HG03103 (cell line): ENCODE measurements at regions not wholly inside any gene's neighbourhood (a gene's known extent, or its start where the extent isn't known, plus 50 kb on each side); places are given as distances from the start of the nearest gene placed in this dataset.
"Not testable (repeated sequence)": the region's sequence is repeated elsewhere in the genome, so short reads cannot be mapped to it uniquely, and the experiment has no call there.

Experiments used
- ATAC-seq: cut with Tn5 transposase; IDR thresholded peaks from one replicate; pipeline ENCODE4 v1.9.1; 2021; ENCODE audit warnings: low read depth; ENCODE audit not compliant: unreplicated experiment

DNA sequence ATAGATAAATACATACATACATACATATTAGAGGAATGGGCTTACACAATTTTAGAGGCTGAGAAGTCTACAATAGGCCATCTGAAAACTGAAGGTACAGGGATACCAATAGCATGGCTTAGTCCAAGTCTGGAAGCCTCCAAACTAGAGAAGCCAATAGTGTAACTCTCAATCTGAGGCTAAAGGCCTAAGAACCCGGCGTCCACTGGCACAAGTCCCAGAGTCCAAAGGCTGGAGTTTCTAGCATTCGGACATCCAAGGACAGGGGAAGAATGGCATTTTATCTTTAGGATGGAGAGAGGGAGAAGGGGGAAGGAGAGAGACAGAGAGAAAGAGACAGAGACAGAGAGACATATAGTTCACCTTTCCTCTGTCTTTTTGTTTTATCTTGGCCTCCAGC, 63.7 kb upstream of the SYT4 start:
- ATAC-seq, result no peak

- ATAC-seq, result no peak
Measured at GRCh38 chr18:43350176-43350575, 72.9 kb upstream of the SYT4 start.

DNA sequence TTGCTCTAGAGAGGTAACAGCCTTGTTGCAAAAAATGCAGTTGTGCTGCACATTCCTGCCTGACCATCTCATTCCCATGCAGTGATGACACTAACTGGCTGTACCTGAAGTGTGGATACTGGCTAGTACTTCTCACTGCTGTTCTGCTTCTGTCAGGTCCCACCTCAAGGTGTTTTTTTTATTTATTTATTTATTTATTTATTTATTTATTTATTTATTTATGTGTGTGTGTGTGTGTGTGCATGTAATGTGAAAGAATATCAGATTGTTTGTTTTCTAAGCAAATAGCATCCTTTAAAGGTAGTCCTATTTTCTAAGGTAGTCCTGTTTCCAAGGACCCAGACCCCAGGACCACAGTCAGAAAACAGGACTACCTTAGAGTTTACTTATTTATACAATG, 87.2 kb upstream of the SYT4 start:
- no peak for ATAC-seq

- no peak for ATAC-seq
Measured at GRCh38 chr18:43367895-43368294, 90.6 kb upstream of the SYT4 start.

- ATAC-seq, result not testable (repeated sequence)
Measured at GRCh38 chr18:43369311-43369710, 92.0 kb upstream of the SYT4 start.

- ATAC-seq, result no peak
Measured at GRCh38 chr18:43372773-43373172, 95.5 kb upstream of the SYT4 start.

- no peak for ATAC-seq
Measured at GRCh38 chr18:43380104-43380672, 102.9 kb upstream of the SYT4 start.

DNA sequence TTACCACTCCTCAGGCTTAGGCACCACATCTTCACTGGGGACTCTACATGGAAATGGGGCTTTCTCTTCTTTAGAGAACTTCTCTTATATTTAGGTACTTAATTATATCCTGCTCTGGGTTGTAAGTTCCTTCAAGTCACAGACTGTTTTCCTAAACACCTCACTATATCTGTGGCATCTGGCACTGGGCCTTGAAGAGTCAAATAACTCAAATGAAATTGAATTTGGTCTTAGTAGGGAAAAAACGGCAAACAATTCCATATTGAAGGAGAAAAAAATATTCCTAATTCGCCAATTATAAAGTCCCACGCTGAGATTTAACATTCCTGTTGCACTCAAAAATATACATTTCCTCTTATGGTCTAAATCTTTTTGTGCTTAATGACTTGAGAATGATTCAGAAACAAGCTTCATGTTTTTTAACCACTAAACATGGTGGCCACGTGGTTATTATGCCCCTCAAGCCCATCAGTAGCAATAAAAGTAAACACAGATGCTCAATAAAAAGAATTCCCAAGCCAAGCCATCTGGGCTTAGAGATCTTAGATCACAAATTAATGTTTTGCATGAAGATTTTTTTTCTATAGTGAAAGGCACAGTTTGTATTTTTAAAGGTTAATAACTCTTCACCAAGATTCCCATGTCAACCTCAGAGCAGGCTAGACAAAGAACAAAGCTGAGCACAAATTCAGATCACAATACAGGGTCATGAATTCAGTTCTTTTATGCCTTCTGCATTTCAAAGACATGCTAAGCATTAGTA, 105.5 kb upstream of the SYT4 start:
- no peak for ATAC-seq

DNA sequence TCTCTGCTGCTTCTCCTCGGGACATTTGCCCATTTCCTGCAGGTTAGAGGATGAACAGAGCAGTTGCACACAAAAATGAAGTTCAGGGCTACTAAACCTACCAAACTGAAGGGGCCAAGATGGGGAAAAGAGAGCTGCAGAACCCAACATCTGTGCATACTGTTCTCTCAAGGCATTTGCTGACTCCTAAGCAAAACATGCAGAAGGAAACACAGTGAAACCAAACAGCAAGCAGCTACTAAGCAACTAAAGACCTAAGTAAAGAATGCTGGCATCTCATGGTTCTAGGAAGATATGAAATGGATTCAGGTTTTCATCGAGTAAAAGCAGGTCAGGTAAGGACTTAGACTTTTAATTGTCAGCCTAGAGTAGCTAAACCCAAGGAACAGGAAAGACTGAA, 111.9 kb upstream of the SYT4 start:
- no peak for ATAC-seq

DNA sequence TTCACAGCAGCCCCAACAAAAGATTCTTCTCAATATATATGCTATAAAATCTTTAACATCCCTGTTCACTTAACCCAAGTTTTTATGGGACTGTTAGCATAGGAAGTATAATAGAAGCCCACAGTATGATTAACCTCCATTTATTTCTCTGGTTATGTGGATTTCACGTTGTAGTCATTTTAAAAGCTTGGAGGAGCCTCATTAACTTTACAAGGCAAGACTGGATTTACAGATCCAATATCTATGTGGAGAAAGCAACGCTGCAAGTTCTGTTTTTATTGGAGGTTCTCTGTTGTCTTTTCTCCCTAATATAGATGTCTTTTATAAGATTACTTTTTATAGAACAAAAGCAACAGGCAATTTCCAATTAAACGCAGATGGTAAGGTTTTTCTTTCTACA, 114.9 kb upstream of the SYT4 start:
- no peak for ATAC-seq

- ATAC-seq, result no peak
Measured at GRCh38 chr18:43393174-43393573, 115.9 kb upstream of the SYT4 start.

GRCh38 chr18:43396266-43396665, 119.0 kb upstream of the SYT4 start:
- ATAC-seq, result no peak

DNA sequence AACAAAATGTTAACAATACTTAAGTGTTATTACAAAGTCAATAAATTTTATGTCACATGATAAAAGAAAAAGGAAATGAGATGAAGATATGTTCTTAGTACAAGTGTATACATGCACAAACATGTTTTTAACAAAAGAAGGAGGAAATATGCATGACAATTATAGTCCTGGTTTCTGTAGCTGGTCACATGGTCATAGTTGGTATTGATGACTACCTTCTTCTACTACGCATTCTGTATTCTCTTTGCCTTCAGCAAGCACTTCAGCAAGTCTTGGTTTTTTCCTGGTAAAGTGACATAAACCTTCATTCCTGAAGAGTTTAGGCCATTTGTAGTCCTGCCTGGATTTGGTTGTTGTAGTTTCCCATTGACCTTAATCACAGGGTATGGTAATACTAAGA, 121.3 kb upstream of the SYT4 start:
- no peak for ATAC-seq

GRCh38 chr18:43405097-43405496, 127.8 kb upstream of the SYT4 start:
- no peak for ATAC-seq

DNA sequence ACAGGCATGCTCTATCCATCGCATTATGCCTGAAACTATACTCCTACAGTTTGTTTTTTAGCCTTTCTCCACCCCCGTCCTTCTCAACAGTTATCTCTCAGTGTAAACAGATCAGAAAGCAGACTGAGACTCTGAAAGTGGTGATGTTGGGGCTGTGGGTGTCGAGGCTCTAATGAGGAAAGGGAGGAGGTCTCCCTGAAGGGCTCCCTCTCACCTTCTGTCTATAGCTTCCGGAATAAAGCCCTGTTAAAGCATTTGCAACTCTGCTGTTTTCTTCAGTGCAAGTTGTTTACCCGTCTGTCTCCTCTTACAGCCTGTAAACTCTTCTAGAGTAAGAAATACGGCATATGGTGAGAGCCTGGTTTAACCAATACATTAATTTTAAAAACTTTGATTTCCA, 136.7 kb upstream of the SYT4 start:
- no peak for ATAC-seq

DNA sequence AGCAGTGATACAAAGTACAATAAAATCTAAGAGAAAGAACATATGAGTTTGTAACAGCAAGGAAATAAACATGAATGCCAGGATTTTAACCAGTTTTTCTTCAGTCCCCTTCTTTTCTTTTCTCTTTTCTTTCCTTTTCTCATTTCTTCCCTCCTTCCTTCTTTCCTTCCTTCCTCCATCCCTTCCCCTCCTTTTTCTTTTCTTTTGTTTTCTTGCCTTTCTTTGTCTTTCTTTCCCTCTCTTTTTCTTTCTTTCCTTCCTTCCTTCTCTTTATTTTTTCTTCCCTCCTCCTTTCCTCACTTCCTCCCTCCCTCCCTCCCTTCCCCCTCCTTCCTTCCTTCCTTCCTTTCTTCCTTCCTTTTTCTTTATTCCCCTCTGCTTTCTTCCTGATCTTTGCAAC, 142.8 kb upstream of the SYT4 start:
- no peak for ATAC-seq

DNA sequence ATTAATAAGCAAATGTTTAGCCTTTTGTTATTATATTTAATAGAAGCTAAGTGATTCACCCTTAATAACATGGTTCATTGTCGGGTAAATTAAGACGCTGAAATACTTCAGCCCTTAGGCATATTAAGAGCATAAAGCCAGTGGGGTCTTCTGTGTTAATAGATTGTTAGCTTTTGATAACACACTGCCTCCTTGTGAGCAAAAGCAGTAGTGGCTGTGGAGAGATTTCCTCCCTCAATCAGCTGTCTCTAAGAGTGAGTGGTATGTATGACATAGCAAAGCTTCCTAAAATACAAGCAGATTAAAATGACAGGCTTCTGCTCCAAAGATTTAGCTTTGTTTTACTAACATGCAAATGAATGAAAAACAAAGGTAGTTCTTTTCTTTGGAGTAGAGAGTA, 143.7 kb upstream of the SYT4 start:
- no peak for ATAC-seq

GRCh38 chr18:43422518-43422917, 145.2 kb upstream of the SYT4 start:
- no peak for ATAC-seq

GRCh38 chr18:43435851-43436250, 158.6 kb upstream of the SYT4 start:
- ATAC-seq, result no peak

DNA sequence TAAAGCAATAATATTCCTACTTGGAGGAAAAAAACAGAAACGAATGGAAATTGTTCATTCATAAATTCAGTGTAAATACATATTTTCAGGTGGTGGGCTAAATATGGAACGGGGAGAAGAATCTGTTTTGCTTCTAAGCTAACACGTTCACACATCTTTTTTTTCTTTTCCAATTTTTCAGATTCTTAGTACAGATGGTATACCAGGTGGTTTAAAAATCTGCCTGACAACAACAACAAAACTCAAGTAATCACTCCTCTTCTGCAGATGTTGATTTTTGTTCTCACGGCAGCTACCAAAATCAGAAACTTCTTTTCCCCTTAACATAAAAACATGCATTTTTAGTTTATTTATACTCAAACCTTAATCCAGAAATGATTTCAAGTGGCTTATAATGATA, 164.8 kb upstream of the SYT4 start:
- no peak for ATAC-seq

GRCh38 chr18:43442571-43442970, 165.3 kb upstream of the SYT4 start:
- no peak for ATAC-seq

DNA sequence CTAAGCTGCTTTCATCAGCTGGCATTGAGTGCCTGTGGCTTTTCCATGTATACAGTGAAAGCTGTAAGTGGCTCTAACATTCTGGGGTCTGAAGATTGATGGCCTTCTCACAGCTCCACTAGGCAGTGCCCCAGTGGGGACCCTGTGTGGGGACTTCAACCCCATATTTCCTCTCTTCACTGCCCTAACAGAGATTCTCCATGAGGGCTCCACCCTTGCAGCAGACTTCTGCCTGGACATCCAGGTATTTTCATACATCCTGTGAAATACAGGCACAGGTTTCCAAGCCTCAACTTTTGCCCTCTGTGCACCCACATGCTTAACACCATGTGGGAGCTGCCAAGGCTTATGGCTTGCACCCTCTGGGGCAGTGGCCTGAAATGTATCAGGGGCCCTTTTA, 188.2 kb upstream of the SYT4 start:
- ATAC-seq, result no peak

DNA sequence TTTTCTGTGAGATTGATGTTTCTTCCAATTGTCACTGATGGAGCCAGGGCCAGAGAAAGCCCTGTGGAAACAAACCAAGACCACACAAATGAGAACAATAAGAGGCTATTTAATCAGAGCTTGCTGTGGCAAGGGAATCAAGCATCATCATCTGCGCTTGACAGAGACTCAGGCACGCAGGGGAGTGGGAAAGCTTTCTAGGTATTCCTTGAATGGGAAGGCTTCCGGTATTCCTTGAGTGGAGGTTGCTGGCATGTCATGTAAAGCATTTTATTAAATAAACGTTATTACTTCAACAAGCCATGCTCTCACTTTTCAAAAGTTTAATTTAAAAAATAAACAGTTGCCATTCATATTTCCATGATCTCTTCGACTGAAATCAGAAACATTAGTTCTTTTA, 194.6 kb upstream of the SYT4 start:
- no peak for ATAC-seq
